K562 (cell line): ENCODE measurements at regions not wholly inside any gene's neighbourhood (a gene's known extent, or its start where the extent isn't known, plus 50 kb on each side); places are given as distances from the start of the nearest gene placed in this dataset.

ENCODE experiments used
- ATF3 ChIP-seq, 2 experiments: fragments of 450-650 bp in 1 of 2; sonication (generic) in 1 of 2; formaldehyde crosslinking in 1 of 2; IDR thresholded peaks in 1 of 2; conservative IDR thresholded peaks in 1 of 2; 2 replicates each; pipeline versions ENCODE4 v1.6.1 to v1.8.1; 2016 to 2023; ENCODE audit warnings: mild to moderate bottlenecking in 2 of 2, moderate library complexity in 2 of 2, inconsistent platforms in 1 of 2, missing genetic modification reagents in 1 of 2
- DACH1 ChIP-seq: fragments of 450-650 bp; IDR thresholded peaks from 2 replicates; pipeline ENCODE4 v1.6.1; 2018; ENCODE audit not compliant: partially characterized antibody
- FOXK1 ChIP-seq: sonication (generic); formaldehyde crosslinking; IDR thresholded peaks from 2 replicates; pipeline ENCODE4 v1.8.0; 2022; ENCODE audit warnings: missing genetic modification reagents, mild to moderate bottlenecking, borderline replicate concordance
- FOXM1 ChIP-seq, 2 experiments: fragments of 450-650 bp in 1 of 2; sonication (generic) in 1 of 2; formaldehyde crosslinking in 1 of 2; IDR thresholded peaks; 2 replicates each; pipeline versions ENCODE4 v1.6.1 to v1.9.0; 2017 to 2022; ENCODE audit warnings: low read depth in 2 of 2, mild to moderate bottlenecking in 2 of 2, missing genetic modification reagents in 1 of 2, moderate library complexity in 1 of 2
- KAT7 ChIP-seq: sonication (generic); formaldehyde crosslinking; IDR thresholded peaks from 2 replicates; pipeline ENCODE4 v1.8.0; 2022; ENCODE audit warnings: missing genetic modification reagents, mild to moderate bottlenecking, borderline replicate concordance
- MIER1 ChIP-seq: fragments of 450-650 bp; IDR thresholded peaks from 2 replicates; pipeline ENCODE4 v1.6.1; 2016; ENCODE audit warnings: antibody characterized with exemption, mild to moderate bottlenecking, low read depth
- NFYB ChIP-seq: IDR thresholded peaks from 2 replicates; pipeline ENCODE4 v1.6.1; 2011; ENCODE audit warnings: mild to moderate bottlenecking, moderate library complexity; ENCODE audit not compliant: insufficient read length; ENCODE audit errors: extremely low read depth
- POLR2A ChIP-seq: fragments of 450-650 bp; conservative IDR thresholded peaks from 2 replicates; pipeline ENCODE4 v1.6.1; 2016
- RAD21 ChIP-seq, 2 experiments: fragments of 250-450 bp in 1 of 2; fragments of 450-650 bp in 1 of 2; sonication (Bioruptor Pico) in 1 of 2; formaldehyde crosslinking in 1 of 2; IDR thresholded peaks in 1 of 2; conservative IDR thresholded peaks in 1 of 2; 2 replicates each; pipeline versions ENCODE4 v1.4.0 to v1.8.0; 2020 to 2022; ENCODE audit warnings: mild to moderate bottlenecking in 2 of 2, moderate library complexity in 1 of 2
- TEAD4 ChIP-seq, 2 experiments: sonication (generic) in 1 of 2; formaldehyde crosslinking in 1 of 2; IDR thresholded peaks; 2 replicates each; pipeline versions ENCODE4 v1.6.1 to v1.8.0; 2012 to 2022; ENCODE audit warnings: borderline replicate concordance in 1 of 2, inconsistent platforms in 1 of 2, low read length in 1 of 2, mild to moderate bottlenecking in 1 of 2, missing genetic modification reagents in 1 of 2
- ZNF24 ChIP-seq: fragments of 450-650 bp; IDR thresholded peaks from 2 replicates; pipeline ENCODE4 v1.6.1; 2016
- TF ChIP-seq, protein P1 (sequence below), 3 experiments: IDR thresholded peaks in 2 of 3; conservative IDR thresholded peaks in 1 of 3; 2 replicates each; pipeline ENCODE4 v1.5.1; 2011 to 2012; ENCODE audit warnings: low read length in 3 of 3, mild to moderate bottlenecking in 3 of 3, control low read depth in 2 of 3, improper control_type of control experiment in 1 of 3, inconsistent platforms in 1 of 3, low read depth in 1 of 3, mixed read lengths in 1 of 3, moderate library complexity in 1 of 3; ENCODE audit not compliant: insufficient read depth in 2 of 3

DNA sequence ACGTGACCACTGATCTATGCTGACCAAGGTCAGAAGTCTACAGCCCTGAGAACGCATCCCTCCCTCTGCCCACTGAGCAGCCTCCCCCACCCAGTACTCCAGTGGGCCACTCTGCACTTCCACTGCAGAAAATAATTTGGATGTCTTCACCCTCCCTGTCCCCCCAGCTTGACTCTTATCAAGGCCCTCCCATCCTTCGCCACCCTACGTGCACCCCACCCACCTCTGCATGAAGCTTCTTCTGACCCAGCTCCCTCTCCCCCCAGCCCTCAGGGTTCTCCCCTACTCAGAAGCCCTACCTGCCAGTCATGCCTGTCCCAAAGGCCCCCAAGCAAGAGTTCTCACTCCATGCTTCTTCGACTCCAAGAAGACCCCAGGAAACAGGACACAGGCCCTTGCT lies 138.5 kb upstream of the FSTL4 start:
- TF ChIP-seq, protein P1, sequence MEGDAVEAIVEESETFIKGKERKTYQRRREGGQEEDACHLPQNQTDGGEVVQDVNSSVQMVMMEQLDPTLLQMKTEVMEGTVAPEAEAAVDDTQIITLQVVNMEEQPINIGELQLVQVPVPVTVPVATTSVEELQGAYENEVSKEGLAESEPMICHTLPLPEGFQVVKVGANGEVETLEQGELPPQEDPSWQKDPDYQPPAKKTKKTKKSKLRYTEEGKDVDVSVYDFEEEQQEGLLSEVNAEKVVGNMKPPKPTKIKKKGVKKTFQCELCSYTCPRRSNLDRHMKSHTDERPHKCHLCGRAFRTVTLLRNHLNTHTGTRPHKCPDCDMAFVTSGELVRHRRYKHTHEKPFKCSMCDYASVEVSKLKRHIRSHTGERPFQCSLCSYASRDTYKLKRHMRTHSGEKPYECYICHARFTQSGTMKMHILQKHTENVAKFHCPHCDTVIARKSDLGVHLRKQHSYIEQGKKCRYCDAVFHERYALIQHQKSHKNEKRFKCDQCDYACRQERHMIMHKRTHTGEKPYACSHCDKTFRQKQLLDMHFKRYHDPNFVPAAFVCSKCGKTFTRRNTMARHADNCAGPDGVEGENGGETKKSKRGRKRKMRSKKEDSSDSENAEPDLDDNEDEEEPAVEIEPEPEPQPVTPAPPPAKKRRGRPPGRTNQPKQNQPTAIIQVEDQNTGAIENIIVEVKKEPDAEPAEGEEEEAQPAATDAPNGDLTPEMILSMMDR (IDR thresholded peaks at IDR 0.05 in 2 of 3, conservative IDR thresholded peaks at IDR 0.05 in 1 of 3; ENCODE audit: insufficient read depth in 2 of 3, low read depth in 1 of 3, low read length in 3 of 3): no peak
- TF ChIP-seq TEAD4 (IDR thresholded peaks at IDR 0.05; ENCODE audit: low read length): no peak
- TF ChIP-seq TEAD4 (CRISPR knock-in tag; IDR thresholded peaks at IDR 0.05; ENCODE audit: borderline replicate concordance): no peak
- TF ChIP-seq NFYB: no peak
- no peak for TF ChIP-seq MIER1
- no peak for TF ChIP-seq DACH1
- no peak for TF ChIP-seq POLR2A
- no peak for TF ChIP-seq RAD21 (CRISPR knock-in tag; conservative IDR thresholded peaks at IDR 0.05 in 1 of 2, IDR thresholded peaks at IDR 0.05 in 1 of 2)
- TF ChIP-seq KAT7 (CRISPR knock-in tag): no peak
- no peak for TF ChIP-seq ATF3 (IDR thresholded peaks at IDR 0.05)
- TF ChIP-seq ATF3 (CRISPR knock-in tag; conservative IDR thresholded peaks at IDR 0.05): no peak
- TF ChIP-seq FOXM1 (IDR thresholded peaks at IDR 0.05; ENCODE audit: low read depth): no peak
- TF ChIP-seq FOXM1 (CRISPR knock-in tag; IDR thresholded peaks at IDR 0.05; ENCODE audit: low read depth): no peak
- TF ChIP-seq ZNF24: no peak
- no peak for TF ChIP-seq FOXK1 (CRISPR knock-in tag)
